Activated CD8-positive, alpha-beta memory T cell treated with anti-CD3 and anti-CD28 coated beads, Interleukin-2, amount 50 U/mL, for 1 hour (primary cell): ENCODE measurements at regions not wholly inside any gene's neighbourhood (a gene's known extent, or its start where the extent isn't known, plus 50 kb on each side); places are given as distances from the start of the nearest gene placed in this dataset.
"Not testable (repeated sequence)": the region's sequence is repeated elsewhere in the genome, so short reads cannot be mapped to it uniquely, and the experiment has no call there.

Source experiments
- DNase-seq: peaks from one replicate; pipeline ENCODE4 v3.0.0-alpha.2; 2020; ENCODE audit errors: extremely low read depth

GRCh38 chr5:177664737-177665136 is 64.8 kb downstream of the B4GALT7 start:
- not testable (repeated sequence) for DNase-seq

DNA sequence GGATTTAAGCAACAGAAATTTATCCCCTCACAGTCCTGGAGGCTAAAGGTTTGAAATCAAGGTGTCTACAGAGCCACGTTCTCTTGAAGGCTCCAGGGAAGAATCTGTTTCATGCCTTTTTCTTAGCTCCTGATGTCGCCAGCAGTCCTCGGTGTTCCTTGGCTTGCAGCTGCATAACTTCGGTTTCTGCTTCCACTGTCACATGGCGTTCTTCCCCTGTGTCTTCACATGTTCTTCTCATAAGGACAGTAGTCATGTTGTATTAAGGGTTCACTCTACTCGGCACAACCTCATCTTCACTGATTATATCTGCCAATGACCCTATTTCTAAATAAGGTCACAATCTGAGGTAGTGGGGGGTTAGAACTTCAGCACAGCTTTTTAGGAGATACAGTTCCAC is 65.2 kb downstream of the B4GALT7 start:
- not testable (repeated sequence) for DNase-seq

DNA sequence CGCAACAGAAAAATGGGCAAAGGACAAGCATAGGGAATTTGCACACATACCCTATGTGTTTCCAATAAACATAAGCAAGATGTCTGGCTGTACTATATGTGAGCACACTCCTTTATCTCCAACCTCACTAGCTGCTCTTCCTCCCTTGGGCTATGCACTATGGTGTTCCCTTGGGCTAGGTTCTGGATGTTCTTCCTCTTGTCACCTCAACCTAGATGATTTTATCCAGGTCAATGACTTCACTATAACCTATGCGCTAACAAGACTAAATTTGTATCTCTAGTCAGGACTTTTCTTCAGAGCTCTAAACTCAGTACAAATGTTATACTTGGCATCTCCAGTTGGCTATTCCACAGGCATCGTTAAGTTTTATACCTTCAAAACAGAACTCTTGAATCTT is 66.0 kb downstream of the B4GALT7 start:
- not testable (repeated sequence) for DNase-seq

DNA sequence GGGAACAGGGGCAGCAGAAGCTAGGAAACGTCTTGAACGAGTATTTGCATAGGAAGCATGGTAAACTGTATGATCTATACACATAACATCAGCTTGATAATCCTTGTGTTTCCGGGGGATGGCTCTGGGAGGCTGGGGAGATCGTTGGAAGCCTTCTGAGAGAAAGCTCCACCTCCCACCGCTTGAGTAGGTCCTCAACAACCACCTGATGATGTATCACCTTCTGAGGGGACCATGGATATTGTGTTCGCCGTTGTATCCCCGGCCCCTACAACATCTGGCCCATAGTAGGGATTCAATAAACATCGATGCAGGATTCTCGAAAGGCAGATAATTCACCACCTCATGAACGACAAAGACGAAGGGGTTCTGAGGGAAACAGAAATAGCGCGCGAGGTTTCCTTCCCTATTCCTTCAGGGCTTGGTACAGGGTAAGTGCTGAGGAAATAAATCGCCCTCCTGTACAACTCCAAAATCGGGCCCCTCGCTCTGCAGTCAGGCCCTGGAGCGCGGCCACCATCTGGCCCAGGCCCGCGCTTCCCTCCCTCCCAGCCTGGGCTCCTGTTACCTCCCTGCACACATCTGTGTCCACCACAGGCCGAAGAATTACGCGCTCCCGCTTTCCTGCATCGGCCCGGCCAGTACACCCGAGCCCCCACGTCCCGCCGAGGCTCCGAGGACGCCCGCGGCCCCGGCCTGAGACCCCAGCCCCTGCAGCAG is 71.3 kb downstream of the B4GALT7 start:
- DNase-seq: not testable (repeated sequence)

GRCh38 chr5:177671755-177672690 is 72.1 kb downstream of the B4GALT7 start:
- DNase-seq: peak; percentile 14
